A549 (cell line): ENCODE measurements at regions not wholly inside any gene's neighbourhood (a gene's known extent, or its start where the extent isn't known, plus 50 kb on each side); places are given as distances from the start of the nearest gene placed in this dataset.

ENCODE experiments used
- ATAC-seq, 2 experiments: fragments of 200-7000 bp in 1 of 2; fragments of >200 bp in 1 of 2; cut with Nextera tagmentation in 1 of 2; cut with Tn5 transposase in 1 of 2; 3 replicates each; pipeline versions ENCODE4 v1.8.0 to v1.9.1; 2018 to 2020; ENCODE audit warnings: mild to moderate bottlenecking in 1 of 2, moderate library complexity in 1 of 2
- CTCF ChIA-PET: fragments of 300-600 bp; sonication (Branson Sonifier 250); formaldehyde crosslinking; extraction: SDS; loops from one replicate; lab custom pipeline; 2021; ENCODE audit warnings: antibody characterized with exemption, inconsistent platforms; lab: Yijun Ruan, JAX
- POLR2A ChIA-PET: fragments of 350-600 bp; formaldehyde crosslinking; extraction: SDS; loops from one replicate; lab custom pipeline; 2021; ENCODE audit warnings: antibody characterized with exemption, inconsistent platforms; lab: Yijun Ruan, JAX
- DNase-seq, 2 experiments: peaks; one replicate each; pipeline versions ENCODE4 v3.0.0 to v3.0.0-alpha.2; 2011 to 2016; ENCODE audit warnings: low read depth in 1 of 2, low spot score in 1 of 2
- FAIRE-seq: peaks from 2 replicates; lab custom pipeline; 2011; peaks lifted over from hg19 to GRCh38; lab: Jason Lieb, UNC
- H3K27ac ChIP-seq, 2 experiments: fragments of >200 bp; sonication (Bioruptor Twin); formaldehyde crosslinking; 3 replicates each; pipeline ENCODE4 v1.5.1; 2016 to 2017
- H3K4me1 ChIP-seq: fragments of >200 bp; sonication (Bioruptor Twin); formaldehyde crosslinking; 3 replicates; pipeline ENCODE4 v1.6.1; 2016
- H3K4me2 ChIP-seq: fragments of >200 bp; sonication (Bioruptor Twin); formaldehyde crosslinking; 3 replicates; pipeline ENCODE4 v1.6.1; 2016
- H3K4me3 ChIP-seq: fragments of >200 bp; sonication (Bioruptor Twin); formaldehyde crosslinking; 3 replicates; pipeline ENCODE4 v1.5.1; 2016
- H3K9me3 ChIP-seq: fragments of >200 bp; sonication (Bioruptor Twin); formaldehyde crosslinking; 3 replicates; pipeline ENCODE4 v1.6.1; 2016
- CEBPB ChIP-seq, 2 experiments: fragments of >200 bp in 1 of 2; sonication (Bioruptor Twin) in 1 of 2; formaldehyde crosslinking in 1 of 2; IDR thresholded peaks; 2 replicates each; pipeline ENCODE4 v1.6.1; 2012 to 2016
- CHD4 ChIP-seq: fragments of 200-600 bp; sonication (generic); IDR thresholded peaks from 2 replicates; pipeline ENCODE4 v1.6.1; 2016; ENCODE audit warnings: antibody characterized with exemption, mild to moderate bottlenecking, borderline replicate concordance
- FOSB ChIP-seq: fragments of 250-450 bp; sonication (Bioruptor Pico); IDR thresholded peaks from 2 replicates; pipeline ENCODE4 v1.5.0; 2020; ENCODE audit warnings: mild to moderate bottlenecking, moderate library complexity
- FOXS1 ChIP-seq: fragments of 250-450 bp; sonication (Bioruptor Pico); IDR thresholded peaks from 2 replicates; pipeline ENCODE4 v1.5.0; 2020; ENCODE audit warnings: mild to moderate bottlenecking, moderate library complexity
- GATA3 ChIP-seq: IDR thresholded peaks from 2 replicates; pipeline ENCODE4 v1.6.1; 2012; ENCODE audit warnings: borderline replicate concordance
- HOXA7 ChIP-seq: fragments of 250-450 bp; sonication (Bioruptor Pico); IDR thresholded peaks from 2 replicates; pipeline ENCODE4 v1.5.0; 2020; ENCODE audit warnings: mild to moderate bottlenecking, moderate library complexity
- JUNB ChIP-seq: fragments of >200 bp; sonication (Bioruptor Twin); formaldehyde crosslinking; IDR thresholded peaks from 2 replicates; pipeline ENCODE4 v1.6.1; 2016
- MAFK ChIP-seq: fragments of 450-650 bp; IDR thresholded peaks from 2 replicates; pipeline ENCODE4 v1.6.1; 2014; ENCODE audit not compliant: partially characterized antibody
- MYC ChIP-seq: IDR thresholded peaks from 2 replicates; pipeline ENCODE4 v1.6.1; 2012; ENCODE audit warnings: mild to moderate bottlenecking, inconsistent platforms, low read length, improper control_type of control experiment, borderline replicate concordance
- NFE2L2 ChIP-seq: fragments of 150-350 bp; conservative IDR thresholded peaks from 2 replicates; pipeline ENCODE4 v1.6.1; 2014; ENCODE audit warnings: low read length
- NPAS2 ChIP-seq: fragments of 250-450 bp; sonication (Bioruptor Pico); IDR thresholded peaks from 2 replicates; pipeline ENCODE4 v1.8.0; 2022; ENCODE audit warnings: mild to moderate bottlenecking, moderate library complexity, borderline replicate concordance
- PHF8 ChIP-seq: fragments of 200-600 bp; sonication (generic); IDR thresholded peaks from 2 replicates; pipeline ENCODE4 v1.6.1; 2016; ENCODE audit warnings: low read depth, mild to moderate bottlenecking, antibody characterized with exemption, moderate library complexity, borderline replicate concordance
- POLR2A ChIP-seq: IDR thresholded peaks from 2 replicates; pipeline ENCODE4 v1.6.1; 2012; ENCODE audit warnings: mild to moderate bottlenecking, low read length
- POLR2AphosphoS2 ChIP-seq: conservative IDR thresholded peaks from 2 replicates; pipeline ENCODE4 v1.6.1; 2012; ENCODE audit warnings: low read length, improper control_type of control experiment, inconsistent platforms
- RAD21 ChIP-seq, 2 experiments: fragments of >200 bp in 1 of 2; sonication (Bioruptor Twin) in 1 of 2; formaldehyde crosslinking in 1 of 2; IDR thresholded peaks in 1 of 2; conservative IDR thresholded peaks in 1 of 2; 2 replicates in 1 of 2; 3 replicates in 1 of 2; pipeline ENCODE4 v1.6.1; 2012 to 2018; ENCODE audit warnings: inconsistent platforms in 1 of 2
- RFX5 ChIP-seq: fragments of 450-650 bp; IDR thresholded peaks from 2 replicates; pipeline ENCODE4 v1.7.1; 2014; ENCODE audit warnings: antibody characterized with exemption, mild to moderate bottlenecking, moderate library complexity
- SREBF2 ChIP-seq: fragments of 450-650 bp; IDR thresholded peaks from 2 replicates; pipeline ENCODE4 v1.6.1; 2014; ENCODE audit warnings: mild to moderate bottlenecking, moderate library complexity
- TP53 ChIP-seq: fragments of 250-450 bp; sonication (Bioruptor Pico); IDR thresholded peaks from 2 replicates; pipeline ENCODE4 v1.5.0; 2021; ENCODE audit warnings: mild to moderate bottlenecking, moderate library complexity
- ZFP36 ChIP-seq: fragments of 450-650 bp; IDR thresholded peaks from 2 replicates; pipeline ENCODE4 v1.6.1; 2014; ENCODE audit warnings: borderline replicate concordance; ENCODE audit not compliant: partially characterized antibody
- ZNF302 ChIP-seq: fragments of 250-450 bp; sonication (Bioruptor Pico); IDR thresholded peaks from 2 replicates; pipeline ENCODE4 v1.9.0; 2021; ENCODE audit warnings: inconsistent platforms, mild to moderate bottlenecking, moderate library complexity
- WGBS: methylation state at CpG from one replicate; pipeline ENCODE4 v1.1.6; 2017; ENCODE audit errors: missing lambda C conversion rate; 5-methylcytosine and 5-hydroxymethylcytosine counted together
- TF ChIP-seq, protein P1 (sequence below): fragments of 450-650 bp; IDR thresholded peaks from 2 replicates; pipeline ENCODE4 v1.6.1; 2014; ENCODE audit warnings: antibody characterized with exemption
- TF ChIP-seq, protein P2 (sequence below): fragments of >200 bp; sonication (Bioruptor Twin); formaldehyde crosslinking; IDR thresholded peaks from 3 replicates; pipeline ENCODE4 v1.6.1; 2016
- TF ChIP-seq, protein P3 (sequence below): IDR thresholded peaks from 2 replicates; pipeline ENCODE4 v1.6.1; 2012
- TF ChIP-seq, protein P4 (sequence below): fragments of >200 bp; sonication (Bioruptor Twin); formaldehyde crosslinking; IDR thresholded peaks from 2 replicates; pipeline ENCODE4 v1.6.1; 2016
- TF ChIP-seq, protein P5 (sequence below): IDR thresholded peaks from 2 replicates; pipeline ENCODE4 v1.6.1; 2012; ENCODE audit warnings: low read depth, borderline replicate concordance
- TF ChIP-seq, protein P6 (sequence below): fragments of 200-600 bp; sonication (generic); IDR thresholded peaks from 2 replicates; pipeline ENCODE4 v1.6.1; 2016; ENCODE audit warnings: antibody characterized with exemption, mild to moderate bottlenecking, moderate library complexity

DNA sequence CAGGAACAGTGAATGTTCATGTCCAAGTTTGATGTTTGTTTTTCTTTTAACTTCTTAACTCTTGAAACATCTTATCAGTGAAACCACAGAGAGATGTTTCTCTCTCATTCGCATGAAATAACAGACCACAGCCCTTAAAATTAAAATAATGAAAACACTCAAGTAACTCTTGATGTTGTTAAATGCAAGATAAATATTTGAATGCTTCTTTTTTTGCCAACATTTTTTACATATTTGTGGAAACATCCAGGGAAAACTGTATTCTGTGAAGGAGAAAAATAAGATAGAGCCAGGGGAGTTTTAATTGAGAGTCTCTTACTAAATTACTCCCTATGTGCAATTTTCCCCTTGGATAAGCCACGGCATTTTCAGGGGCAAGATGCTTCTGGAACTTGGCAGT lies 361.8 kb upstream of the MGMT start:
- Histone ChIP-seq H3K4me3 (no peak overlapping the region), H3K4me2 (no peak overlapping the region), H3K27ac (no peak overlapping the region), H3K9me3 (no peaks in the 10 kb centered on the region), H3K4me1 (no peaks in the 10 kb centered on the region)
- WGBS, result 24% methylated on average over 2 of the region's 2 CpGs
- ChIA-PET POLR2A (no interaction called here), CTCF (no interaction called here)
- ATAC-seq, result no peak
- DNase-seq, result no peak
- no peak for FAIRE-seq
- TF ChIP-seq RFX5 (no peak), MYC (no peak), POLR2AphosphoS2 (no peak), GATA3 (no peak), RAD21 (conservative IDR thresholded peaks at IDR 0.05 in 1 of 2, IDR thresholded peaks at IDR 0.05 in 1 of 2) (no peak), TP53 (no peak), FOSB (CRISPR knock-in tag) (no peak), POLR2A (no peak), JUNB (no peak), HOXA7 (no peak), NFE2L2 (no peak)
- TF ChIP-seq, protein P1, sequence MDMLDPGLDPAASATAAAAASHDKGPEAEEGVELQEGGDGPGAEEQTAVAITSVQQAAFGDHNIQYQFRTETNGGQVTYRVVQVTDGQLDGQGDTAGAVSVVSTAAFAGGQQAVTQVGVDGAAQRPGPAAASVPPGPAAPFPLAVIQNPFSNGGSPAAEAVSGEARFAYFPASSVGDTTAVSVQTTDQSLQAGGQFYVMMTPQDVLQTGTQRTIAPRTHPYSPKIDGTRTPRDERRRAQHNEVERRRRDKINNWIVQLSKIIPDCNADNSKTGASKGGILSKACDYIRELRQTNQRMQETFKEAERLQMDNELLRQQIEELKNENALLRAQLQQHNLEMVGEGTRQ, result no peak
- TF ChIP-seq, protein P2, sequence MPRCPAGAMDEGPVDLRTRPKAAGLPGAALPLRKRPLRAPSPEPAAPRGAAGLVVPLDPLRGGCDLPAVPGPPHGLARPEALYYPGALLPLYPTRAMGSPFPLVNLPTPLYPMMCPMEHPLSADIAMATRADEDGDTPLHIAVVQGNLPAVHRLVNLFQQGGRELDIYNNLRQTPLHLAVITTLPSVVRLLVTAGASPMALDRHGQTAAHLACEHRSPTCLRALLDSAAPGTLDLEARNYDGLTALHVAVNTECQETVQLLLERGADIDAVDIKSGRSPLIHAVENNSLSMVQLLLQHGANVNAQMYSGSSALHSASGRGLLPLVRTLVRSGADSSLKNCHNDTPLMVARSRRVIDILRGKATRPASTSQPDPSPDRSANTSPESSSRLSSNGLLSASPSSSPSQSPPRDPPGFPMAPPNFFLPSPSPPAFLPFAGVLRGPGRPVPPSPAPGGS, result no peak
- TF ChIP-seq, all 56 proteins: peak for 0

DNA sequence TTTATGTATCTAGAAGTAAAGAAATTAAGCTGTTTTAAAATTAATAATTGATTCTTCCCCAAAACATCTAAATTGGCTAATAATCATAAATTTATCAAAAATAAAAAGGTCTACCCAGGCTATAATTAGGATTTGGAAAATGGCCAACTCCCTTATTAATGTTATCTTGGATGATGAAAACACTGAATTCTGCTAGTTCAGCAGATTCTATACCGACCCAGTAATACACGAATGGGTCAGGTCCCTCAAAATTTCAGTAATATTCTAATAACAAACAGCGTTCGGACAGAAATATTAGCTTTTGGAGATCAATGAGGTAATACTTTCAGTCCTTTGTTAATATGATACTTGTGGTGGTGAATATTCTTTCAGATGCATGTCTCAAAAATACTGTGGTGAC lies 360.7 kb upstream of the MGMT start:
- ChIA-PET CTCF (no interaction called here), POLR2A (no interaction called here)
- Histone ChIP-seq H3K4me1 (no peaks in the 10 kb centered on the region), H3K4me2 (no peak overlapping the region), H3K9me3 (no peaks in the 10 kb centered on the region), H3K27ac (no peak overlapping the region), H3K4me3 (no peak overlapping the region)
- WGBS, result 22% methylated on average over 4 of the region's 4 CpGs
- no peak for ATAC-seq
- no peak for DNase-seq
- no peak for FAIRE-seq
- TF ChIP-seq NPAS2 (CRISPR knock-in tag), result no peak
- peak; percentile 77 for TF ChIP-seq MAFK

DNA sequence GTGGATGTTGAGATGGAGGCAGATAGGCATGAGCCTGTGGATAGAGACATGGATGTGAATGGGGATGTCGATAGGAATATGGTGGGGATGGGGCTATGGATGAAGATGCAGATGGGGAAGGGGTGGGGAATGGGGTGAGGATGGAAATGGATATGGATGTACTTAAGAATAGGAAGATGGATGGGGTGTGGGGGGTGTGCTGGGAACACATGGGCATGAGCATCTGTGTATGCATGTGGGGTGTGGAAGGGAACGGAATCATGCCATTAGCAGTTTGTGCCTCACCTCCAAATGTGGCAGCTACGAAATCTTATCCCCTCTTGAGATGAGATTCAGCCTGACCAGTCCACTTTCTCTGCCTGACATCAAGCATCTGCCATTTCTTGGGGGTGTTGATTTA lies 359.5 kb upstream of the MGMT start:
- no peak overlapping the region for H3K27ac ChIP-seq
- DNase-seq, result no peak
- H3K4me3 ChIP-seq, result no peak overlapping the region
- TF ChIP-seq ZFP36 (no peak), CHD4 (no peak), CEBPB (IDR thresholded peaks at IDR 0.05) (no peak), FOXS1 (no peak), RAD21 (conservative IDR thresholded peaks at IDR 0.05 in 1 of 2, IDR thresholded peaks at IDR 0.05 in 1 of 2) (no peak), ZNF302 (CRISPR knock-in tag) (no peak), PHF8 (no peak)
- TF ChIP-seq, all 56 proteins: peak for 0
- 0% methylated on average over 3 of the region's 3 CpGs for WGBS
- FAIRE-seq (no peak), ATAC-seq (no peak)
- Histone ChIP-seq H3K9me3 (no peaks in the 10 kb centered on the region), H3K4me1 (no peaks in the 10 kb centered on the region), H3K4me2 (no peak overlapping the region)
- CTCF ChIA-PET, result no interaction called here
- POLR2A ChIA-PET, result no interaction called here

DNA sequence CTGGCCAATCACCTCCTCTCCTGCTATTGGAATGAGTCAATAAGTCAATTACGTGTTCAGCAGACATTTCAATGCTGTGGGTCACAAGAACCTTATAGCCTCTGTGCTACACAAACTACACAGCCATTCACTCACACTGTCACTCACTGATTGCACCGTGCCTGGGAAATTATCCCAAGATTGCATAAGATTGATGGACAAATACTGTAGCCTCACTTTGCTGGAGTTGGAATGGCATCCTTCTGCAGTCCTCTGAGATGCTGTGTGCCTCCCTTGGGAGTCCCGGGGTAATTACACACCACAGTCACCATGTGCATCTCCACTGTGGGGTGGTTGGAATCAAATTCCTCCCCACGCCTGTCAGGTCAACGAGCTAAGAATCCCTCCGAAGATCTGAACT lies 358.7 kb upstream of the MGMT start:
- ChIA-PET POLR2A (no interaction called here), CTCF (no interaction called here)
- ATAC-seq, result no peak
- WGBS, result 3% methylated on average over 6 of the region's 6 CpGs
- no peak for DNase-seq
- Histone ChIP-seq H3K9me3 (no peaks in the 10 kb centered on the region), H3K27ac (no peak overlapping the region), H3K4me1 (no peaks in the 10 kb centered on the region), H3K4me3 (no peak overlapping the region), H3K4me2 (no peak overlapping the region)
- FAIRE-seq, result no peak
- TF ChIP-seq, protein P3, sequence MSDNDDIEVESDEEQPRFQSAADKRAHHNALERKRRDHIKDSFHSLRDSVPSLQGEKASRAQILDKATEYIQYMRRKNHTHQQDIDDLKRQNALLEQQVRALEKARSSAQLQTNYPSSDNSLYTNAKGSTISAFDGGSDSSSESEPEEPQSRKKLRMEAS, result no peak
- TF ChIP-seq, protein P4, sequence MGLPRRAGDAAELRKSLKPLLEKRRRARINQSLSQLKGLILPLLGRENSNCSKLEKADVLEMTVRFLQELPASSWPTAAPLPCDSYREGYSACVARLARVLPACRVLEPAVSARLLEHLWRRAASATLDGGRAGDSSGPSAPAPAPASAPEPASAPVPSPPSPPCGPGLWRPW, result no peak
- TF ChIP-seq, protein P5, sequence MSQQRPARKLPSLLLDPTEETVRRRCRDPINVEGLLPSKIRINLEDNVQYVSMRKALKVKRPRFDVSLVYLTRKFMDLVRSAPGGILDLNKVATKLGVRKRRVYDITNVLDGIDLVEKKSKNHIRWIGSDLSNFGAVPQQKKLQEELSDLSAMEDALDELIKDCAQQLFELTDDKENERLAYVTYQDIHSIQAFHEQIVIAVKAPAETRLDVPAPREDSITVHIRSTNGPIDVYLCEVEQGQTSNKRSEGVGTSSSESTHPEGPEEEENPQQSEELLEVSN, result no peak
- TF ChIP-seq, protein P2, result no peak
- TF ChIP-seq, protein P6, sequence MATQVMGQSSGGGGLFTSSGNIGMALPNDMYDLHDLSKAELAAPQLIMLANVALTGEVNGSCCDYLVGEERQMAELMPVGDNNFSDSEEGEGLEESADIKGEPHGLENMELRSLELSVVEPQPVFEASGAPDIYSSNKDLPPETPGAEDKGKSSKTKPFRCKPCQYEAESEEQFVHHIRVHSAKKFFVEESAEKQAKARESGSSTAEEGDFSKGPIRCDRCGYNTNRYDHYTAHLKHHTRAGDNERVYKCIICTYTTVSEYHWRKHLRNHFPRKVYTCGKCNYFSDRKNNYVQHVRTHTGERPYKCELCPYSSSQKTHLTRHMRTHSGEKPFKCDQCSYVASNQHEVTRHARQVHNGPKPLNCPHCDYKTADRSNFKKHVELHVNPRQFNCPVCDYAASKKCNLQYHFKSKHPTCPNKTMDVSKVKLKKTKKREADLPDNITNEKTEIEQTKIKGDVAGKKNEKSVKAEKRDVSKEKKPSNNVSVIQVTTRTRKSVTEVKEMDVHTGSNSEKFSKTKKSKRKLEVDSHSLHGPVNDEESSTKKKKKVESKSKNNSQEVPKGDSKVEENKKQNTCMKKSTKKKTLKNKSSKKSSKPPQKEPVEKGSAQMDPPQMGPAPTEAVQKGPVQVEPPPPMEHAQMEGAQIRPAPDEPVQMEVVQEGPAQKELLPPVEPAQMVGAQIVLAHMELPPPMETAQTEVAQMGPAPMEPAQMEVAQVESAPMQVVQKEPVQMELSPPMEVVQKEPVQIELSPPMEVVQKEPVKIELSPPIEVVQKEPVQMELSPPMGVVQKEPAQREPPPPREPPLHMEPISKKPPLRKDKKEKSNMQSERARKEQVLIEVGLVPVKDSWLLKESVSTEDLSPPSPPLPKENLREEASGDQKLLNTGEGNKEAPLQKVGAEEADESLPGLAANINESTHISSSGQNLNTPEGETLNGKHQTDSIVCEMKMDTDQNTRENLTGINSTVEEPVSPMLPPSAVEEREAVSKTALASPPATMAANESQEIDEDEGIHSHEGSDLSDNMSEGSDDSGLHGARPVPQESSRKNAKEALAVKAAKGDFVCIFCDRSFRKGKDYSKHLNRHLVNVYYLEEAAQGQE, result no peak
- no peak for TF ChIP-seq SREBF2
